GM19351 (cell line): ENCODE measurements at regions not wholly inside any gene's neighbourhood (a gene's known extent, or its start where the extent isn't known, plus 50 kb on each side); places are given as distances from the start of the nearest gene placed in this dataset.

Experiments
- ATAC-seq: cut with Tn5 transposase; IDR thresholded peaks from one replicate; pipeline ENCODE4 v1.9.1; 2021; ENCODE audit warnings: mild to moderate bottlenecking, moderate library complexity; ENCODE audit not compliant: unreplicated experiment

DNA sequence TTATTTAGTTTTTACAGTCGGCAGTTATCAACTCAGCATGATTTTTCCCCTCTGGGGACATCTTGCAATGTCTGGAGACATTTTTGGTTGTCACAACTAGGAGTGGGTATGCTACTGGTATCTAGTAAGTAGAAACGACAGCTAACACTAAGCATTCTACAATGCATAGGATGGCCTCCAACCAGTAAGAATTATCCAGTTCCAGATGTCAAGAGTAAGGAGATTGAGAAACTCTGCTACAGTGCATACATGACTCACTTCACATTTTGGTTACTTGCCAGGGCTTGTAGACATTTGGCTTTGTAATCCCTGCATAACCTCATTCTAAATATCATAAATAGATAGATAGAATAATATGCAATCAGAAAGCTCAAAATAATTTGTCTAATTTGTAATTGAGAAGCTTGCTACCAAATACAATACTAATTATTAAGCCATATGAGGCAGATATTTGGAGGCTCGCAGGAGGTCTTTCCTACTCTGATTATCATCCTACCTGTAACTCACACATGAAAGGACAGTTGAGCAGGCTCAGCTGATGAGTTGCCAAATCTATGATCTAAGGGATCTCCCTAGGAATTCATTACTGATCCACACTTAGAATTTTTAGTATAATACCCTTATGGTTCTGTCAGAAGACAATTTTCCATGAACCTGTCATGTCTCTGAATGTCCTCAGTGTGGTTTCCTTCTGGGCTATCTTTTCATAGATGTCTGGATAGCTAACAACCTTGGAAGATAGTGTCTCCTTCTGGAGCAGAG lies 346.9 kb upstream of the TLE4 start:
- no peak for ATAC-seq

DNA sequence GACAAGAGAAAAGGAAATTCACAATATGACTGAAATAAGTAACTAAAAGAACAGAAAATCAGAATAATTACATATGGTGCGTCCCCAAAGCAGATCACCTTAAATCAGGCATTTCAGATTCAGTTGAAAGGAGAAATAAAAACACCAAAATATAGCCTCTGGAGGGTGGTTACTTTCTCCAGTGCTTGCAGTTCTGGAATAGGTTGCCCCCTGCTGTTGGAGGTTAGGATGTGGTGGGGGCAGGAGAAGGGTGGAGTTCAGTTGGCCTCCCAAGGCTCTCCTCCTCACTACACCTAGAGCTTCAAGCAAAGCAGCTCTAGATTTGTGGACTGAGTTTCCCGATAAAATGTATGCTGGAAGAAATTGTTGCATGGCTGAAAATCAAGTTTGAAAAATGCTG lies 338.2 kb upstream of the TLE4 start:
- peak; percentile 91 for ATAC-seq

- no peak for ATAC-seq
These were observed 335.3 kb upstream of the TLE4 start for GRCh38 chr9:79236466-79236865.

GRCh38 chr9:79237861-79238260 lies 333.9 kb upstream of the TLE4 start:
- no peak for ATAC-seq

- no peak for ATAC-seq
These were observed 331.0 kb upstream of the TLE4 start for GRCh38 chr9:79240774-79241173.

GRCh38 chr9:79242489-79242888 lies 329.3 kb upstream of the TLE4 start:
- no peak for ATAC-seq

GRCh38 chr9:79246170-79246569 lies 325.6 kb upstream of the TLE4 start:
- no peak for ATAC-seq

- ATAC-seq = no peak
These were observed 324.7 kb upstream of the TLE4 start for GRCh38 chr9:79247021-79247420.

GRCh38 chr9:79250806-79251205 lies 321.0 kb upstream of the TLE4 start:
- no peak for ATAC-seq

DNA sequence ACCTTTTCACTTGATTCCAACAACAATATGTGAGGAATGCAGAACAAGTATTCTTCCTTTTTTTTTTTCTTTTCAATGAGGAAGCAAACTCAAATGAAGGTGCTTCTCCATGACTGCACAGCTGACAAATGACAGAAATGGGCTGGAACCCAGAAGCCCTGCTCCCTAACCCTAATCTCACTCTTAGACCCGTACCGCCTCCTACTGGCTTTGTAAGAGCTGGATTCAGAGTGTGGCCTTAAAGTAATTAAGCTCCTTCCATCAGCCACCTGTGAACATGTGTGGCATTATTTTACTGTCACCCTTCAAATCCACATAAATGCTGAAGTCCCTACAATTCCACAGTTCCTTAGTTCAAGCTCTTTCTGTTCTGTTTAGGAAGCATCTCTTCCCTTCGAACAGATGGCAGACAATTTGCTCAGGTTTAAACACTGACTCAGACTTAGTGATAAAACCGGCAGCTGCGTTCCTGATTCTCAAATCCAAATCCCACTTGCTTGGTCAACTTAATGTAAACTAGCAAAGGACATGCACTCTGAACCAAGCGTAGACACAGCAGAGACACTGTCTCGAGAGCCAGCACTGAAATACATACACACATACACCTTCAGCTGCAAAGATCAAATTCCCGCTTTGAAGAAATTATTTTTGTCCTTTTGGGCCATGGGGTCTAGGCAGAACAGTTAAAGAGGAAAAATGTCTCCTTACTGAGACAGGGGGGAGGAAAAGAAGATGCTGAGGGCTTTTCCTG lies 316.7 kb upstream of the TLE4 start:
- no peak for ATAC-seq

- no peak for ATAC-seq
These were observed 316.0 kb upstream of the TLE4 start for GRCh38 chr9:79255651-79256260.

DNA sequence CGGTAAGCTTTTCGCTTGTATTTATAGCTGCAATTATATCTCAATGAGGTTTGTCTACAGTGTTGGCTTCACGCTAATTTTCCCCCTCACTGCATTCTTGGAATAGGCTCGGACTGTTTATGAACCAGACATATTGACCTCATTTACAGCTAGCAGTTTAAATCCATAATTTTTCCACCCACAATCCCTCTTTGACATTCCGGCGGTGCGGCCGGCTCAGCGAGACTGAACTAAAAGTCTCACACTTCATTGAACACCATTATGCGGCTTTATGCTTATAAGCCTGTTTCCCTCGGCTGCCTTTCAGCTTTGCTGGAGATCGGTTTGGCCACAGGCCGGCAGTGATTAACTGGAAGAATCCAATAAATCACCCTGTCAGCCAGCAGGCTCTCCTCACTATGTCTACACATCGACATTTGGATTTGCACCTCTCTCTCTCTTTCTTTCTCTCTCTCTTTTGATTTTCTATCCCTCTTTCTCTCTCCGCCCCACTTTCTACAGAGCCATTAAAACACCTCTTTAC lies 315.0 kb upstream of the TLE4 start:
- ATAC-seq = no peak

- no peak for ATAC-seq
These were observed 314.5 kb upstream of the TLE4 start for GRCh38 chr9:79257228-79257781.

DNA sequence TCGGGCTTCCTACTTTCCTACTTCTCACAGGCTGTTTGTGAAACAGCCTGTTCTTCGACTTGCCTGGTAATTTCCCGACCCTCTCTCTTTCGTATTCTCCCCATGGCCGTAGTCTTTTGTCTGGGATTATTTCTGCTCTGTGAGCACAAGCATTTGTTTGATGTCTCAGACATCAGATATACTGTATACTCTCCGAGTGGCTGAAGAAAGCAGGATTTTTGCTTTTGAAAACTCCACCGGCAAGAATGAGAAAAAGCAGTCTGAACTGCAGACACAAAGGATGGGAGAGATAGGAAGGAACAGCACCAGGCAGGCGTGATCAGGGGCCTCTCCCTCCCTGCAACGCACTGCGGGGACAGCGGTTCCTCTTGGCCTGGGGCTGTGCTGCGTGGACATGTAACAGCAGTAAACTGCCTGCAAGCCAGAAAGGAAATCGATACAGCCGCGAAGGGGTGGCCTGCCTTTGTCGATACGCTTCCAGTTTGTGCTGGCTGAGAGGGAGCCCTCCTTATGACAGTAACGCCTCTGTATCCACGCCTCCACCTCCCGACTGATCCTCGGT lies 313.9 kb upstream of the TLE4 start:
- no peak for ATAC-seq

GRCh38 chr9:79259858-79260257 lies 311.9 kb upstream of the TLE4 start:
- no peak for ATAC-seq

DNA sequence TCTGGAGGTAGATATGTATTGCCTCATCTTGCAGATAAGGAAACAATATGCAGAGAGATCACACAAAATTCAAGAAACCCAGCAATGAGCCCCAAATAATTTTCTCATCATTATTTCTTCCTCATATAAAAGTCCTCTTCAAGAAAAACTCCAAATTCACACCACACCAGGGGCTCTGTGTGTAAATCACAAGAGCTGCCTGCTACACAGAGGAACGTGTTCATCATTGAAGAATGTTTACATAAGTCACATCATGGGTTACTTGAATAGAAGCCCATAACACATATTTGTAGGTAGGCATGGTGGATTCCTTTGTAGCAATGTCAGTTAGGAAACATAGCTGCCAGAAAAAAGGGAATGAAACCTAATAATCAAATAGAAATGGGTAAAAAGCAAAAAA lies 308.1 kb upstream of the TLE4 start:
- ATAC-seq = no peak

DNA sequence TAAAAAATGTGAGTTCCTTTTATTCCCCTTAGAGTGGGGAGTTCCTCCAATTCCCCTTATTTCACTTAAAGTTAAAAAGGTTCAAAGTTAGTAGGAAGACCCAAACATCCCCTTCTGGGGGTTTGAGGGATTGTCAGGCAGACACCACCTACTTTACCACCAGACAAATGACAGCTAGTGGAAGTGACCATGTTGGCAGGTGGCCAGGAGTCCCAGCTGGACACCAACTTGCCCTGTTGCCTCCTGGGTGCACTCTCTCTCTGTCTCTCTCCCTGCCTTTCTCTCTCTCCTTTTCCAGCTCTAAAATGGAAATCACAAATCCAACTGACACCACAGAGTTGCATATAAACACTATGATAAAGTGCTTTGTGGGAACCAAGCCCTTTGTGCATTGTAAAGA lies 307.7 kb upstream of the TLE4 start:
- no peak for ATAC-seq

GRCh38 chr9:79264511-79265355 lies 307.0 kb upstream of the TLE4 start:
- no peak for ATAC-seq

DNA sequence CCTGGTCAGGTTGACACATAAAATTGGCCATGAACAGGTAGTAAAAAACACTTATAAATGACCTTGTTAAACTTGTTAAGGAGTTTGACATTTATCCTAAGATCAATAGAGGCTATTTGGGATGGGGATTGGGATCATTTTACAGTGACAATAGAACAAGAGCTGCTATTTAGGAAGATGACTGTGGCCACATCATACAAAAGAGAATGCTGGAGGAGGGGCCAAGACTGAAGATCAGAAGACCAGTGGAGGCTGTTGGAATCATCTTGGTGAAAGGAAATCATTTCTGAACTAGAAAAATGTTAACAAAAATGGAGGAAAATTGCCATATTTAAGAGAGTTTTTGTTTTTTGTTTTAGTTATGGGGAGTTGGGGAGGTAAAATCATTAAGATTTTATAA lies 304.8 kb upstream of the TLE4 start:
- ATAC-seq = no peak

DNA sequence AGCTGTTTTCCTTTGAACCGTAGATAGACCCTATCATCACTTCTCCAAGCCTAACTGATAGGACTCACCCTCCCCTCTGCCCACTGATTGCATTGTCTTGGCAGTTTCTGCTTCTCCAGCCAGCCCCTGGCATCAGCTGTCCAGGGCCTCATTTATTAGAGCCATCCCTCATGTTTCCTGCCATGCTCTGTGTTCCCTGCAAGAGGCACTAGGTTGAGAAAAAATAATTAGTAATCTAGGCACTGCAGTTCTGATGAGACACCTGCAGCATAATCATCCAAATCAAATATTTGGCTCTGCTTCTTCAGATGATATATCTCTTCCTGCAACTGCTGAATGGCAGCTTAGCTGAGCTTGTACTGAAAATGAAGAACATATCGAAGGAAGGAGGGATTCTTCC lies 303.0 kb upstream of the TLE4 start:
- ATAC-seq = no peak
